Caco-2 (cell line): ENCODE measurements at regions not wholly inside any gene's neighbourhood (a gene's known extent, or its start where the extent isn't known, plus 50 kb on each side); places are given as distances from the start of the nearest gene placed in this dataset.
"Not testable (repeated sequence)": the region's sequence is repeated elsewhere in the genome, so short reads cannot be mapped to it uniquely, and the experiment has no call there.

Experiments used
- BruUV-seq: library from RNA; stranded (reverse); fragments of 400-500 nt; replicated peaks from 2 replicates; lab custom pipeline; 2021; lab: Mats Ljungman, UMichigan
- CTCF ChIA-PET: fragments of 300-600 bp; sonication (Branson Sonifier 250); formaldehyde crosslinking; loops from one replicate; lab custom pipeline; 2022; ENCODE audit warnings: antibody characterized with exemption; lab: Charles Lee
- POLR2A ChIA-PET: fragments of 300-600 bp; sonication (Branson Sonifier 250); formaldehyde crosslinking; loops from one replicate; lab custom pipeline; 2022; ENCODE audit warnings: antibody characterized with exemption; lab: Charles Lee
- DNase-seq, 2 experiments: peaks; one replicate each; pipeline versions ENCODE4 v3.0.0 to v3.0.0-alpha.2; 2020 to 2022
- H3K27me3 ChIP-seq: replicated peaks from 2 replicates; pipeline ENCODE4 v1.6.0; 2011; ENCODE audit warnings: low read length; ENCODE audit not compliant: control insufficient read depth, insufficient read depth
- H3K36me3 ChIP-seq: 2 replicates; pipeline ENCODE4 v1.5.1; 2011; ENCODE audit warnings: low read length; ENCODE audit not compliant: control insufficient read depth, insufficient read depth
- H3K4me1 ChIP-seq: fragments of 250-450 bp; sonication (Bioruptor Pico); 2 replicates; pipeline ENCODE4 v1.5.1; 2020; ENCODE audit warnings: mild to moderate bottlenecking
- H3K4me3 ChIP-seq: 2 replicates; pipeline ENCODE4 v1.5.1; 2011; ENCODE audit warnings: low read depth, mild to moderate bottlenecking, control low read depth, low read length
- H3K9me3 ChIP-seq: fragments of 250-450 bp; sonication (Bioruptor Pico); 2 replicates; pipeline ENCODE4 v1.5.1; 2020; ENCODE audit warnings: mild to moderate bottlenecking, moderate library complexity
- H3K27ac Mint-ChIP-seq: one replicate; pipeline ENCODE4 v1.8.0; 2022; ENCODE audit warnings: mixed read lengths; ENCODE audit not compliant: unreplicated experiment
- H3K27me3 Mint-ChIP-seq: one replicate; pipeline ENCODE4 v1.8.0; 2022; ENCODE audit warnings: mixed read lengths; ENCODE audit not compliant: insufficient read depth, unreplicated experiment
- H3K36me3 Mint-ChIP-seq: one replicate; pipeline ENCODE4 v1.8.0; 2022; ENCODE audit warnings: mild to moderate bottlenecking, mixed read lengths; ENCODE audit not compliant: insufficient read depth, unreplicated experiment
- H3K4me1 Mint-ChIP-seq: one replicate; pipeline ENCODE4 v1.8.0; 2022; ENCODE audit warnings: low read depth, mixed read lengths; ENCODE audit not compliant: unreplicated experiment
- H3K4me3 Mint-ChIP-seq: one replicate; pipeline ENCODE4 v1.8.0; 2022; ENCODE audit warnings: mild to moderate bottlenecking, moderate library complexity, mixed read lengths; ENCODE audit not compliant: unreplicated experiment
- H3K9me3 Mint-ChIP-seq: one replicate; pipeline ENCODE4 v1.8.0; 2022; ENCODE audit warnings: mixed read lengths; ENCODE audit not compliant: unreplicated experiment
- intact Hi-C: fragments of 100-400 bp; cut with micrococcal nuclease; formaldehyde crosslinking; loops from one replicate; pipeline ENCODE4 v1.10.0; 2022; ENCODE audit not compliant: unreplicated experiment
- TF ChIP-seq, protein P1 (sequence below), 2 experiments: fragments of 200-600 bp in 1 of 2; IDR thresholded peaks; 1 replicate in 1 of 2; 2 replicates in 1 of 2; pipeline versions ENCODE4 v1.5.1 to v1.8.0; 2011 to 2022; ENCODE audit warnings: antibody characterized with exemption in 1 of 2, control low read depth in 1 of 2, inconsistent platforms in 1 of 2, low read depth in 1 of 2, low read length in 1 of 2, mild to moderate bottlenecking in 1 of 2, moderate library complexity in 1 of 2; ENCODE audit not compliant: insufficient read depth in 1 of 2, severe bottlenecking in 1 of 2, unreplicated experiment in 1 of 2

DNA sequence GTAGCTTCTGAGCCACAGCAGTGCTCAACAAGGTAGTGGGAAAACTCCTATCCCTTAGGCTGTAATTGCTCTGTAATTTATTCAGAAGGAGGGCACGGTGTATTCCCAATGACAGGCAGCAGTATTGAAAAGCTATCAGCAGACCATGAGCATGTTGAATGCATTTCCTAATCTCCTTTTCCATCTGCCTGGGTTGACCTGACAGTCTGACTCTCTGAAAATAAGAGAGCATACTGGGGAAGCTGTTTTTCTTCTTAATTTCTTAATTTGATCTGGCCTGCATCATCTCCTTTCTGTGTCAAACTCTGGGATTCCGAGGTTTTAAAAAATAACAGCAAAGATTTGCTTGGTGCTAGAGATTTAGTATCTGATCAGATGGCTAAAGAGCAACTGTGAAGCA is 88.1 kb upstream of the SLC35F3 start:
- H3K4me1 ChIP-seq: no peaks in the 10 kb centered on the region
- CTCF ChIA-PET: no interaction called here
- no peaks in the 10 kb centered on the region for H3K36me3 ChIP-seq
- BruUV-seq: no TSS peak
- Mint-ChIP-seq H3K27ac (no peak overlapping the region), H3K4me3 (no peak overlapping the region), H3K36me3 (no peaks in the 10 kb centered on the region), H3K27me3 (peaks cover 25% of the 10 kb centered on the region), H3K9me3 (no peaks in the 10 kb centered on the region), H3K4me1 (no peaks in the 10 kb centered on the region)
- H3K4me3 ChIP-seq: no peak overlapping the region
- TF ChIP-seq, protein P1, sequence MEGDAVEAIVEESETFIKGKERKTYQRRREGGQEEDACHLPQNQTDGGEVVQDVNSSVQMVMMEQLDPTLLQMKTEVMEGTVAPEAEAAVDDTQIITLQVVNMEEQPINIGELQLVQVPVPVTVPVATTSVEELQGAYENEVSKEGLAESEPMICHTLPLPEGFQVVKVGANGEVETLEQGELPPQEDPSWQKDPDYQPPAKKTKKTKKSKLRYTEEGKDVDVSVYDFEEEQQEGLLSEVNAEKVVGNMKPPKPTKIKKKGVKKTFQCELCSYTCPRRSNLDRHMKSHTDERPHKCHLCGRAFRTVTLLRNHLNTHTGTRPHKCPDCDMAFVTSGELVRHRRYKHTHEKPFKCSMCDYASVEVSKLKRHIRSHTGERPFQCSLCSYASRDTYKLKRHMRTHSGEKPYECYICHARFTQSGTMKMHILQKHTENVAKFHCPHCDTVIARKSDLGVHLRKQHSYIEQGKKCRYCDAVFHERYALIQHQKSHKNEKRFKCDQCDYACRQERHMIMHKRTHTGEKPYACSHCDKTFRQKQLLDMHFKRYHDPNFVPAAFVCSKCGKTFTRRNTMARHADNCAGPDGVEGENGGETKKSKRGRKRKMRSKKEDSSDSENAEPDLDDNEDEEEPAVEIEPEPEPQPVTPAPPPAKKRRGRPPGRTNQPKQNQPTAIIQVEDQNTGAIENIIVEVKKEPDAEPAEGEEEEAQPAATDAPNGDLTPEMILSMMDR (IDR thresholded peaks at IDR 0.05; ENCODE audit: insufficient read depth in 1 of 2, low read depth in 1 of 2, low read length in 1 of 2, severe bottlenecking in 1 of 2, unreplicated experiment in 1 of 2): no peak
- intact Hi-C loops: no loop called here
- H3K27me3 ChIP-seq: no peaks in the 10 kb centered on the region
- POLR2A ChIA-PET: no interaction called here
- no peaks in the 10 kb centered on the region for H3K9me3 ChIP-seq
- DNase-seq: no peak

- Mint-ChIP-seq H3K27ac (no peak overlapping the region), H3K4me1 (no peaks in the 10 kb centered on the region), H3K36me3 (no peaks in the 10 kb centered on the region), H3K27me3 (peaks cover 15% of the 10 kb centered on the region), H3K4me3 (no peak overlapping the region), H3K9me3 (no peaks in the 10 kb centered on the region)
- H3K4me1 ChIP-seq: no peaks in the 10 kb centered on the region
- H3K4me3 ChIP-seq: no peak overlapping the region
- H3K27me3 ChIP-seq: no peaks in the 10 kb centered on the region
- intact Hi-C loops: no loop called here
- H3K9me3 ChIP-seq: no peaks in the 10 kb centered on the region
- ChIA-PET POLR2A (no interaction called here), CTCF (no interaction called here)
- H3K36me3 ChIP-seq: no peaks in the 10 kb centered on the region
- DNase-seq: no peak
- TF ChIP-seq, protein P1 (IDR thresholded peaks at IDR 0.05; ENCODE audit: insufficient read depth in 1 of 2, low read depth in 1 of 2, low read length in 1 of 2, severe bottlenecking in 1 of 2, unreplicated experiment in 1 of 2): no peak
- no TSS peak for BruUV-seq
These were observed 85.4 kb upstream of the SLC35F3 start for GRCh38 chr1:233819042-233819441.

GRCh38 chr1:233824179-233824578 is 80.3 kb upstream of the SLC35F3 start:
- CTCF ChIA-PET, DNase-seq, H3K4me3 ChIP-seq, H3K36me3 Mint-ChIP-seq, H3K36me3 ChIP-seq, H3K27ac Mint-ChIP-seq, H3K4me3 Mint-ChIP-seq, H3K4me1 ChIP-seq, H3K4me1 Mint-ChIP-seq, H3K27me3 ChIP-seq, H3K9me3 ChIP-seq, H3K9me3 Mint-ChIP-seq, POLR2A ChIA-PET, BruUV-seq, intact Hi-C loops: not testable (repeated sequence)
- H3K27me3 Mint-ChIP-seq: peaks cover 11% of the 10 kb centered on the region

DNA sequence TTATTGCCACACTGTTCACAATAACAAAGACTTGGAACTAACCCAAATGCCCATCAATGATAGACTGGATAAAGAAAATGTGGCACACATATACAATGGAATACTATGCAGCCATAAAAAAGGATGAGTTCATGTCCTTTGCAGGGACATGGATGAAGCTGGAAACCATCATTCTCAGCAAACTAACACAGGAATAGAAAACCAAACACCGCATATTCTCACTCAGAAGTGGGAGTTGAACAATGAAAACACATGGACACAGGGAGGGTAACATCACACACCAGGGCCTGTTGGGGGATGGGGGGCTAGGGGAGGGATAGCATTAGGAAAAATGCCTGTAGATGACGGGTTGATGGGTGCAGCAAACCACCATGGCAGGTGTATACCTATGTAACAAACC is 76.5 kb upstream of the SLC35F3 start:
- BruUV-seq, intact Hi-C loops, H3K4me1 Mint-ChIP-seq, CTCF ChIA-PET, H3K36me3 Mint-ChIP-seq, H3K4me1 ChIP-seq, H3K9me3 ChIP-seq, H3K27me3 Mint-ChIP-seq, H3K9me3 Mint-ChIP-seq, POLR2A ChIA-PET, DNase-seq, H3K27me3 ChIP-seq, H3K4me3 Mint-ChIP-seq, H3K27ac Mint-ChIP-seq, H3K36me3 ChIP-seq, H3K4me3 ChIP-seq: not testable (repeated sequence)
